ENCODE measurements at regions not wholly inside any gene's neighbourhood (a gene's known extent, or its start where the extent isn't known, plus 50 kb on each side); places are given as distances from the start of the nearest gene placed in this dataset.

DNA sequence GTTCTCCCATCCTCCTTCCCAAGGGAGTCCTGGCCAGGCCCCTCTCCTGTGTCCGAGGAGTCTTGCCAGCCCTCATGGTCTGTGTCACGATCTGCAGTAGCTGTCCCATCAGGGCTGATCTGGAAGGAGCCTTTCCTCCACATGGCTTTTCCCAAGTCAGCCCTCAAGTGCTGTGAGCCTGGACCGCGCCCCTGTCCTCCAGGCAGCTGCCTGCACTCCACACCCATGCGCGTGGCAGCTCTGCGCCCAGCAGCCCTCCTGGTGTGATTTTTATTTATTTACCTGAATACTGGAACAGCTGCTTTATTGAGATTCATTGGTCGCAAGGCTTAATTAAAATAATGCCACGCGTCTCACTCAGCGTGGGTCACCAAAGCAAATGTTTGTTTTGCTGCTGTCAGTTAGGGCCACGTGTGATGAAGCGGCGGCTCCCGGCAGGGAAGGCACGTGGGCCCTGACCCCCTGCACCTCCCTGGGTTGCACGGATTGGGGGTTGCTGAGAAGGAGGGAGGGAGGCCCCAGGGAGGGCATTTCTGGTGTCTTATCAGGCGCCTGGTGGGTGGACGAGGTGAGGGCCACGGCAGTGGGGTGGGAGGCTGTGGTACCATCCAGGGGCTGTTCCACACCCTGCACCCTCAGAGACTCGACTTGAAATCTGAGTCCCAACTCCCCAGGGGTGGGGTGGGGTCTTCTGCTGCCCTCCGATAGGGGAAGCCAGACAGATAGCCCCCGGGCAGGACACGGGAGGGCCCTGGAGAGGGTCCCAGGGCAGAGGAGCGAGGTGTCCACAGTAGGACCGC is 206.3 kb upstream of the C14orf180 start:
- no peak for DNase-seq

GRCh38 chr14:104373855-104374717 is 205.5 kb upstream of the C14orf180 start:
- DNase-seq, result no peak

- DNase-seq, result no peak
Measured at GRCh38 chr14:104374718-104375080, 204.9 kb upstream of the C14orf180 start.

- DNase-seq, result no peak
Measured at GRCh38 chr14:104375551-104376201, 203.9 kb upstream of the C14orf180 start.

- no peak for DNase-seq
Measured at GRCh38 chr14:104376202-104377140, 203.1 kb upstream of the C14orf180 start.

DNA sequence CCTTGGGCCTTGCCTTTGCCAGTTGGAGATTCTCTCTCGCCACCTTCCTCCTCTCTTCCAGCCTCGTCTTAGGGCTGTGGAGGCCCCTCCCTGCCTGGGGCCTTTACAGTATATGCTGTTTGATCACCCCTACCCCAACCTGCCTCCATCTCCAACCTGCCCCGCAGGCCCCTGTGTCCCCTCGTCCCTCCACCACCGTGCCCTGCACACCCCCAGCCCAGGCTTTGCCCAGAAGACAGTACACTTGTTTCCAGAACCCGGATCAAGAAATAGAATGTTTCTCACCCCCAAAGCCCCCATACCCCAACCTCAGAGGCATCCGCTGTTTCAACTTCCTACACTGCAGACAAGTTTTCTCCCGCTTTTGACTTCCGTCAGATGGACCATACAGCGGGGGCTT is 202.3 kb upstream of the C14orf180 start:
- no peak for DNase-seq

- DNase-seq, result no peak
Measured at GRCh38 chr14:104378698-104379113, 200.9 kb upstream of the C14orf180 start.

- no peak for DNase-seq
Measured at GRCh38 chr14:104382361-104383087, 197.0 kb upstream of the C14orf180 start.

GRCh38 chr14:104383088-104383995 is 196.2 kb upstream of the C14orf180 start:
- no peak for DNase-seq

GRCh38 chr14:104383996-104384775 is 195.4 kb upstream of the C14orf180 start:
- DNase-seq, result no peak

DNA sequence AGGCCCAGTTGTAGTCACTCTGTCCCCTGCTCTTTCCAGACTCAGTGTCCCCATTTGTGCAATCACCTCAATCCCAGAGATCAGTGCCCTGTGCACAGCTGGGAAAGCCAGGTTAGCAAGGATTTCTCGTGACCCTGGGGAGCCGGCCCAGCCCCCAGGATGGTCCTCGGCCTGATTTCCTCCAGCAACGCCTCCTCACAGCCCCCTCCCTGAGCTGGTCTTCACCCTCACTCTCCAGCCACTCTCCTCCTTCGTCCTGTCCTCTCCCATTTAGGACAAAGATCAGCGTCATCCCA is 194.8 kb upstream of the C14orf180 start:
- no peak for DNase-seq

DNA sequence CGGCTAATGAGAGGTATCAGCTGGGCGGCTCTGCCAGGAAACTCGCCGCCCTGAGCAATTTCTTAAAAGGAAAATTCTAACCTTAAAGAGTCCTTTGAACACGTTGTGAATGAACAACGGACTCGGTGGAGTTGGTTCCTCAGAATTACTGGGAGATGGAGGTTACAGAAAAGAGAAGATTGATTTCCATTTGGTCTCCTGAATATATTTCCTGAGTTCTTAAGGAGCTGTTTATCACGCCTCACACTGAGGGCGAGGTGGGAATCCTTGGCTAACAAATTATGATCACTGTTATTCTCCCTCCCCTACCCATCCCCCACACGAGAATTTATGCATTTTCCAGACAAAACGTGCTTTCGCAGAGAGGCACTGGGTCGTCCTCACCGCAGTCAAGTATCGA is 194.5 kb upstream of the C14orf180 start:
- DNase-seq, result no peak

DNA sequence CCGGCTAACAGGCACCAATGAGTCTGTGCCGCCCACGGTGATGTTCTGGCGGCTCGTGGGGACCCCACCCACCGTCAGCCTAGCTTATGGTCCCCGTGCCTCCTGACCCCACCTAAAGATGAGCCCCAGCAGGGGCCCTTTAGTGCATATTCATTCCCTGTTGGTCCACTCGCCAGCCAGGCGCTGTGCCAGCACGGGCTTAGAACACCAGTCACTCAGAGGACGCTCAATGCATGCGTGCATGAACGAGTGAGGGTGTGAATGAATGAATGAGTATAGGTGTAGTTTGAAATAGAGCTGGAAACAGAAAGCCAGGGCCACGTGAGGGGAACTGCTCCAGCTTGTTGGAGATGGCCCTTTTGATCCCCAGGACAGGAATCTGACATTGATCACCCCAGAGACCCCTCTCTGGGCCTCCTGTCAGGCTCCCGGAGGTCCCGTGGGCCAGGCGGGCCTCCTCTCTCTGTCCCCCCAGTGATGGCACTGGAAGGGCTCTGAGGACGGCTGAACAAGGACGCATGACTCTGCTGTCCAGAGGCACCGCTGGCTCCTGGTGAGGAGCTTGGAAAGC is 193.9 kb upstream of the C14orf180 start:
- no peak for DNase-seq

DNA sequence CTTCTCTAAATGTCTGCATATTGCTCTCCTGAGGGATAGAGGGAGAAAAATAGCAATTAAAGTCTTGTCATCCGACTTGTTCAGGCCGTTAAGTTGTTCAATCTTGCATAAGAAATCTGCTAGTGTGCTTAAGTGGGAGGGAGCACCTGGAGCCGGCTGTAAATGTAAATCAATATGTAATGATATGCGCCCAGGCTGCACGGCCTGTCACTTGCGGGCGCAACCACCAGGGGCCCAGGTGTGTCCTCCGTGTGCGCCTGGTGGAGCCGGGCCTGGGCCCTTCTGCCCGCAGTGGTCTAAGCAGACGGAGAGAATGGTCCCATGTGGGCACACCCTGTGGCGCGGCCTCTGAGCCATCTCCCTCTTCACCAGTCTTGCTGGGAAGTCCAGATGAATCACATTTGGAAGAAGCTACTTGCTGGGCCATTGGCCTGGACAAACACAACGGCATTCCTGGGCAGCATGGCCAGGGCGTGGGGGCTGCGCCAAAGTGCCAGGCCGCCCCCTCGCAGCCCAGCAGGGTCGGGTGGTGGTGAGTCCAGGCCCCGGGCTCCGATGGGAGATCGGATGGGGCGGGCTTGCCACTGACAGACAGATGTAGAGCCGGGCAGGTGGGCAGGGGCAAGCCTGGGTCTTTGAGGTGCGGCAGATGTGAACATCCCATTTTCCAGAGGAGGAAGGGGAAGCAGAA is 193.3 kb upstream of the C14orf180 start:
- no peak for DNase-seq

GRCh38 chr14:104387022-104388010 is 192.2 kb upstream of the C14orf180 start:
- DNase-seq, result no peak

DNA sequence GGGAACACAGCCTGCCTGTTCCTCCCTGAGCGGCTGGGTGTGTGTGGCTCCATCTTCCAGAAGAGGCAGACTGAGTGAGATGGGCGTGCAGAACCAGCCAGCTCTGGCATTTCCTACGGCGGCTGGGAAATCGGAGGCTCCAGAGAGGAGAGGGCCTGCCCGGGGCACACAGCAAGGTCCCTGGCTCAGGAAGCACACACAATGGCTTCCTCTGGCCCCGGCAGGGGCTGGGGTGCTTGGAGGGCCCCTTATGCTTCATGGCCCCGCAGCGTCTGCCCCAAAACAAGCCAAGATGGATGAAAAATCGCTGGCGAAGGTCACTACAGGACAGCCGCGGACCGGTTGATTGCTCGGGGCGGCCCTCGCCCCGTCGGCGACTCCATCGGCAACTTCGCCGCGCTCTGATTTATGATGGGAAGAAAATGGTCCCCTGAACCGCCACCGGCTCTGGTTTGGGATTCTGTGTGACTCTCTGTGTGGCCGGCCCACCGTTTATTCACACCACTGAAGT is 191.5 kb upstream of the C14orf180 start:
- no peak for DNase-seq
